ENCODE measurements at regions not wholly inside any gene's neighbourhood (a gene's known extent, or its start where the extent isn't known, plus 50 kb on each side); places are given as distances from the start of the nearest gene placed in this dataset.
"Not testable (repeated sequence)": the region's sequence is repeated elsewhere in the genome, so short reads cannot be mapped to it uniquely, and the experiment has no call there.

DNA sequence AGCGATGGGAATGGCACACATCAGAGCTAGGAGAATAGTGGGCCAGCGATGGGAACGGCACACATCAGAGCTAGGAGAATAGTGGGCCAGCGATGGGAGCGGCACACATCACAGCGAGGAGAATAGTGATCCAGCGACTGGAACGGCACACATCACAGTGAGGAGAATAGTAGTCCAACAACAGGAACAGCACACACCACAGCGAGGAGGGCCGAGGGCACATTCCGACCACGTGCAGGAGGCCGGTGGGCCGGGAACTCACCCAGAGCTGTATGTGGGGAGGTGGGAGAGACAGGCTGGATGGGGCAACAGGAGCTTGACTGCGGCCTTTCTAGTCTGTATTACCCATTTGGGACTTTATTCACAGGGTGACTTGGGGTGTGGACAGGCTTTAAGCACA is 271.1 kb upstream of the IRX4 start:
- no peak overlapping the region for H3K27ac ChIP-seq (ENCODE audit: low read depth, low read length)
- H3K4me1 ChIP-seq (ENCODE audit: control insufficient read depth, insufficient read depth, low read length) = no peaks in the 10 kb centered on the region
- no peak overlapping the region for H3K9ac ChIP-seq (ENCODE audit: low read length)
- no peaks in the 10 kb centered on the region for H3K36me3 ChIP-seq (ENCODE audit: control insufficient read depth, insufficient read depth, low read length)
- no peak overlapping the region for H3K4me3 ChIP-seq (ENCODE audit: low read length)
- no peaks in the 10 kb centered on the region for H3K27me3 ChIP-seq (ENCODE audit: control insufficient read depth, insufficient read depth, low read length)

DNA sequence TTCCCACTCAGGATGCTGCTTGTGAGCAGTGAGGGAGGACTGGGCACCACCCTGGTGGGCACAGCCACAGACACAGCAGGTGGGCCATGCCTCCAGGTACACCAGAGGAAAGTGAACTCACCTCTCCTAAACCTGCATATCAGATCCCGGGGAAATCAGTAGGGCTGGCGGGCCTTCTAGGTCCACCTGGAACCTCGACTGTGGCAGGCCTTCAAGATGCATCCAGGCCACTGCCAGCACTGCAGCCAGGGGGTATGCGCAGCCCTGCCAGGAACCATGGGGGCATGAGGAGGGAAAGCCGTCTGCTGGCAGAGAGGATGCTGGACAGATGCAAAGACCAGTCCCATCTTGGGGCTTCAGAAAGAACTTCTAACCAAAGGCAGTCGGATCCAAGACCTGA is 270.6 kb upstream of the IRX4 start:
- H3K27me3 ChIP-seq (ENCODE audit: control insufficient read depth, insufficient read depth, low read length) = no peaks in the 10 kb centered on the region
- H3K36me3 ChIP-seq (ENCODE audit: control insufficient read depth, insufficient read depth, low read length) = no peaks in the 10 kb centered on the region
- H3K4me1 ChIP-seq (ENCODE audit: control insufficient read depth, insufficient read depth, low read length) = no peaks in the 10 kb centered on the region
- no peak overlapping the region for H3K4me3 ChIP-seq (ENCODE audit: low read length)
- no peak overlapping the region for H3K27ac ChIP-seq (ENCODE audit: low read depth, low read length)
- H3K9ac ChIP-seq (ENCODE audit: low read length) = no peak overlapping the region

DNA sequence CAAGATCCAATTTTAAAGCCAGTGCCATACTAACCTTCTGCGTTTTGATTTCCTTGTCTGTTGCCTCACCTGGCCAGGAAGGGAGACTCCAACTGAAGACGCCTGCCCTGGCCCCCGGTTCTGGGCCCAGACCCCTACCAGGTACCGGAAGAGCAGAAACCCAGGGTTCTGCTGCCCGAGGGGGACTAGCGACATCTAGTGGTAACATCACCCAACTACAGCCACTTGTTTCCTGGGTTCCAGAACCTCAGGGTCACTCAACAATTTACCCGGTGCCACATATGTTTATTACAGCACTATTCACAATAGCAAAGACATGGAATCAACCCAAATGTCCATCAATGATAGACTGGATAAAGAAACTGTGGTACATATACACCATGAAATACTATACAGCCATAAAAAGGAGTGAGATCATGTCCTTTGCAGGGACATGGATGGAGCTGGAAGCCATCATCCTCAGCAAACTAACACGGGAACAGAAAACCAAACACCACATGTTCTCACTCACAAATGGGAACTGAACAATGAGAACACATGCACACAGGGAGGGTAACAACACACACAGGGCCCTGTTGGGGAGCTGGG is 268.7 kb upstream of the IRX4 start:
- H3K9ac ChIP-seq (ENCODE audit: low read length); H3K36me3 ChIP-seq (ENCODE audit: control insufficient read depth, insufficient read depth, low read length); H3K27ac ChIP-seq (ENCODE audit: low read depth, low read length); H3K4me3 ChIP-seq (ENCODE audit: low read length); H3K4me1 ChIP-seq (ENCODE audit: control insufficient read depth, insufficient read depth, low read length); H3K27me3 ChIP-seq (ENCODE audit: control insufficient read depth, insufficient read depth, low read length): not testable (repeated sequence)

DNA sequence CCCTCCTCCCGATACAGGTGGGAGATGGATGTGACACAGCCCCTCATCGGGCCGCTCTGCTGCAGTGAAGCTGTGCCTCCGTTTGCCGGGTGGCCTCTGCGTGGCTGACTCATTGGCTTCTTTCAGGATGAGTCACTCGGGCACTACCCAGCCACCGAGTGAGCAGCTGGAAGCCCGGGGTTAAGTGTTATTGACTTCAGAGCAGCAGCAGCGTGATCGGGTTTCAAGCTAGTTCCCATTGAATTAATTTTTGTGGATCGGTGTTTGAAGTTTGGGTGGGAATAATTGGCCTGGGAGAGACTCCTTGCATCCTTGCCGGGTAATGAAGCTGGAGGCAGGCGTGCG is 266.4 kb upstream of the IRX4 start:
- no peak overlapping the region for H3K4me3 ChIP-seq (ENCODE audit: low read length)
- H3K36me3 ChIP-seq (ENCODE audit: control insufficient read depth, insufficient read depth, low read length) = no peaks in the 10 kb centered on the region
- no peak overlapping the region for H3K9ac ChIP-seq (ENCODE audit: low read length)
- no peak overlapping the region for H3K27ac ChIP-seq (ENCODE audit: low read depth, low read length)
- H3K27me3 ChIP-seq (ENCODE audit: control insufficient read depth, insufficient read depth, low read length) = no peaks in the 10 kb centered on the region
- no peaks in the 10 kb centered on the region for H3K4me1 ChIP-seq (ENCODE audit: control insufficient read depth, insufficient read depth, low read length)

DNA sequence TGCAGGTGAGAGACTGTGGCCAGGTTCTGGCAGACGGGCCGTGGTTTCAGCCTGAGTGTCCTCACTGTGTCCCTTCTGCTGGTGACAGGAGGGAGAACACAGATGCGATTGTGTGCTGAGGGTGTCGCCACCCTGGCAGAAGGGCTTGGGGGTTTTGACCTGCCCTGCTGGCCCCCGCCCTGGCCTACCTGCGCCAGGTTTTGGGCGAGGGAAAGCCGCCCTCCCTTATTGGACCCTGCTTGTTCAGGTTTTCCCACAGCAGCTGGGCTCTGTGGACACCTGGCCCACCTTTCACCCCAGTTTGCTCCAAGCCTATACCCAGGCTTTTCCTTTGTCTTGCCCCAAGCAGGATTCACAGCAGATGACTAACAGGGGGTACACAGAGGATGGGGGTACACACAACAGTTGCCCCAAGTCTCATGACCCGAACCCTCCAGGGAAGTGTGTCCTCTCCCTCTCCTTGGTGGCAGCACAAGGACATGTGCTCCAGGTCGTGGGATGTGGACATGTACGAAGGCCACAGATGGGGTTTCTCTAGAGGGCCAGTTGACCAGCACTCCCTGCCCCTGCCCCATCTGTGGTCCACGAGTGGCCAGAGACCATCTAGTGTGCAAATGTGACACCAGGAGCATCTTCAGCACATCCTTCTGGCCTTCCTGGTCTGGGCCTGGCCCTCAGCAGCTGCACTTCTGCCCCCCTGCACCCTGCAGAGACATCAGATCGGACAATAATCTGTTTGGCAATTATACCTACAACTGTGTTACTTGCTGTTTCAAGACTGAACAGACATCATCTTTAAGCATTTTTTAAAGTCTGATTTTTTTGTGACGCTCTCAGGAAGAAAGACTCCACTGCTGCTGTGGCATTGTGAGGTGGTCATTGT is 265.8 kb upstream of the IRX4 start:
- H3K9ac ChIP-seq (ENCODE audit: low read length) = no peak overlapping the region
- no peaks in the 10 kb centered on the region for H3K4me1 ChIP-seq (ENCODE audit: control insufficient read depth, insufficient read depth, low read length)
- H3K36me3 ChIP-seq (ENCODE audit: control insufficient read depth, insufficient read depth, low read length) = no peaks in the 10 kb centered on the region
- H3K27me3 ChIP-seq (ENCODE audit: control insufficient read depth, insufficient read depth, low read length) = no peaks in the 10 kb centered on the region
- H3K4me3 ChIP-seq (ENCODE audit: low read length) = no peak overlapping the region
- H3K27ac ChIP-seq (ENCODE audit: low read depth, low read length) = no peak overlapping the region

DNA sequence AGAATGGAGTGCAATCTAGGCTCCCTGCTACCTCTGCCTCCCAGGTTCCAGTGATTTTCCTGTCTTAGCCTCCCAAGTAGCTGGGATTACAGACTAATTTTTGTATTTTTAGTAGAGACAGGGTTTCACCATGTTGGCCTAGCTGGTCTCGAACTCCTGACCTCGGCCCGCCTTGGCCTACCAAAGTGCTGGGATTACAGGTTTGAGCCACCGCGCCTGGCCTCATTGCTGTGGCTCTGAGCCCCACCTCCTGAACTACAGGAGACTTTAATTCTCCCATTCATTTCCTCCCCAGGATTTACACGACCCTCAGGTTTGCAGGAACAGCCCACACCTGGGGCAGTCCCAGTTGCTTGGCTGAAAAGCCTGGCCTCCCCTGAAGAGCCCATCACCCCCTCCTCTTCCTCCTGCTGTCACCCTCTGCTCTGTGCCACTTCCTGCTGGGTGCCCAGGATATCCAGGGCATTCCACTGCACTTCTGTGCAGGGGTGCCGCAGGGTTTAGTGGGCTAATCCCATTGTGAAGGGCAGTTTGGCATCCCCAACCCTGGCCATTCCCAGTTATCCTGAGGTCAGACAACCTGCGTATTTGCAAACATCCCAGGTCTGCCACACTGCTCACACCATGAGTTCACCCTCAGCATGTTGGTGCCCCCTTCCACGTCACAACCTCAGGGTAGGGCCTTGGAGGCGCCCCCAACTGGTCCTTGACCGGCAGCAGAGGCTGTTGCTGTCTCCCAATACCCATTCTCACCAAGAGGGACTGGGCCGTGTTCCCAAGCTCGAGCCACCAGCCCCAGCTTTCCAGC is 265.0 kb upstream of the IRX4 start:
- Histone ChIP-seq H3K27me3 (ENCODE audit: control insufficient read depth, insufficient read depth, low read length) (no peaks in the 10 kb centered on the region), H3K4me1 (ENCODE audit: control insufficient read depth, insufficient read depth, low read length) (no peaks in the 10 kb centered on the region), H3K9ac (ENCODE audit: low read length) (no peak overlapping the region)

DNA sequence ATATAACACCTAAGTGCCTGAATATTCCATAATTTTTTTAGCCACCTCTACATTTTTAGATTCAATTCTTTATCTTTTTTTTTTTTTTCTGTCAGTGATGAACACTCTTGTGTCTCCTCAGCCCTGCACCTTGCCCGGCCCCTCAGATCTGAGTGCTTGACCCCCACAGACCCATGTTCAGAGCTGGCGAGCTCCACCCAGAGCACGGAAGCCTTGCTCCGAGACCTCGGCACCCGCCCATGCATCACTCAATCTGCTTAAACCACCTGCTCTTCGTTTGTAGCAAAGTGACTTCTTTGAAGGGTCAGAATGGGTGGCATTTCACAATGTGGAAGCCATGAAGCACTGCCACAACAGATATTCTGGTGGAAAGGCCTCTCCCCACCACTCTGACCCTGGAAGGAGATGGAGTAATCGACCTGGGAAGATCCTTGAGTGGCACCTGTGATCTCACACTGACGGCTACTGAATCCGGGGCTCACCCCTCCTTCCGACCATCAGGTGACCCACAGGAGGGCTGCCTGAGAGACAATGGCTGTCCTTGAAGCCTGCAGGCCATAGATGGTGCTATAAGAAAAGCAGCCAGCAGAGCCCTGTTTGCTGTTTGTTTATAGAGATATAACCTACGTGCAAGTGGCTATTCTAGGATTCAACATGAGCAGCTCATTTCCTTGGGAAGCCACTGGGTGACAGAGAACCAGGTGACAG is 261.1 kb upstream of the IRX4 start:
- Histone ChIP-seq H3K27me3 (ENCODE audit: control insufficient read depth, insufficient read depth, low read length) (no peaks in the 10 kb centered on the region), H3K9ac (ENCODE audit: low read length) (no peak overlapping the region), H3K27ac (ENCODE audit: low read depth, low read length) (no peak overlapping the region)

More for the DNA sequence above, 265.0 kb upstream of the IRX4 start:
- H3K4me3 ChIP-seq (ENCODE audit: low read length) = no peak overlapping the region
- H3K27ac ChIP-seq (ENCODE audit: low read depth, low read length) = no peak overlapping the region
- H3K36me3 ChIP-seq (ENCODE audit: control insufficient read depth, insufficient read depth, low read length) = no peaks in the 10 kb centered on the region

DNA sequence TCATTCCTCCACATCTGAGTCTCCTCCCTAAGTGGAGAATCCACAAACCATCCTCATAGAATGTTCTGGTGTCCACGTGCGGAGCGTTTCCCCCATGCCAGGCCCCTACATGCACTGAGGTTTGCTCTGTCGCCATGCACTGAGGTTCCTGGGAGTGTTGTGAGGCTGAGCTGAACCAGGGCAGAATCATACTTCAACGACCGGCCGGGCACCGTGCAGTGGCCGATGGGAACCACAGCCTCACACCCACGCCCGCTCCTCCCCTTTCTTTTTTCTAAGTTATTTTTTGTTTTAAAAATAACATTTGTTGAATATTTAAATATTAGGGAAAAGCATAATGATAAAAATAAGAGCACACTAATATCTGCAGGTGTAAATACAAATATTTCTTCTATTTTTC is 260.4 kb upstream of the IRX4 start:
- Histone ChIP-seq H3K27me3 (ENCODE audit: control insufficient read depth, insufficient read depth, low read length) (no peaks in the 10 kb centered on the region), H3K4me3 (ENCODE audit: low read length) (no peak overlapping the region), H3K27ac (ENCODE audit: low read depth, low read length) (no peak overlapping the region), H3K4me1 (ENCODE audit: control insufficient read depth, insufficient read depth, low read length) (no peaks in the 10 kb centered on the region), H3K36me3 (ENCODE audit: control insufficient read depth, insufficient read depth, low read length) (no peaks in the 10 kb centered on the region), H3K9ac (ENCODE audit: low read length) (no peak overlapping the region)

More for the DNA sequence above, 261.1 kb upstream of the IRX4 start:
- no peak overlapping the region for H3K4me3 ChIP-seq (ENCODE audit: low read length)
- no peaks in the 10 kb centered on the region for H3K36me3 ChIP-seq (ENCODE audit: control insufficient read depth, insufficient read depth, low read length)
- H3K4me1 ChIP-seq (ENCODE audit: control insufficient read depth, insufficient read depth, low read length) = no peaks in the 10 kb centered on the region

DNA sequence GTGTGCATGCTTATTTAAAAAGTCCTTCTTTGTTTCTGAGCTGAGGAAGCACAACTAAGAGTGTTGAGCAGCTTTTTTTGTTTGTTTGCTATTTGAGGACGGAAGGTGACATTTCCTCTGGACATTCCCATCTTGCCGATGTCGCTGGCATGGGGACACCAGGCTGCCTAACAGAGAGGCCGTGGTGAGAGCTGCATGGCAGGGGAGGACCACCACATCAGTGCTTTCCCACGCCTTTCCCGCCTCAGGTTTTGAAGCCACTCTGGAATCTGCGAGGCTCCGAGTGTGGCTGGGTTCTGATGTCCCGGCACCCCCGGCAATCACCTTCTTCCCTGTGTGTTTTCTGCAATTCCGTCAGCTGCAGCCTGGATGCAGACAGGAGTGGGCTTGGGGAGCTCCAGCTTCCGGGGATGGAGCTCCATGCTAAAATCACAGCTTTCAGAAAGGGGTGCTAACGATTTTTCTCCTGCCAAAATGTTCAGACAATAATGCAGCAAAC is 259.8 kb upstream of the IRX4 start:
- Histone ChIP-seq H3K9ac (ENCODE audit: low read length) (no peak overlapping the region), H3K27ac (ENCODE audit: low read depth, low read length) (no peak overlapping the region), H3K27me3 (ENCODE audit: control insufficient read depth, insufficient read depth, low read length) (no peaks in the 10 kb centered on the region), H3K36me3 (ENCODE audit: control insufficient read depth, insufficient read depth, low read length) (no peaks in the 10 kb centered on the region), H3K4me1 (ENCODE audit: control insufficient read depth, insufficient read depth, low read length) (no peaks in the 10 kb centered on the region), H3K4me3 (ENCODE audit: low read length) (no peak overlapping the region)

DNA sequence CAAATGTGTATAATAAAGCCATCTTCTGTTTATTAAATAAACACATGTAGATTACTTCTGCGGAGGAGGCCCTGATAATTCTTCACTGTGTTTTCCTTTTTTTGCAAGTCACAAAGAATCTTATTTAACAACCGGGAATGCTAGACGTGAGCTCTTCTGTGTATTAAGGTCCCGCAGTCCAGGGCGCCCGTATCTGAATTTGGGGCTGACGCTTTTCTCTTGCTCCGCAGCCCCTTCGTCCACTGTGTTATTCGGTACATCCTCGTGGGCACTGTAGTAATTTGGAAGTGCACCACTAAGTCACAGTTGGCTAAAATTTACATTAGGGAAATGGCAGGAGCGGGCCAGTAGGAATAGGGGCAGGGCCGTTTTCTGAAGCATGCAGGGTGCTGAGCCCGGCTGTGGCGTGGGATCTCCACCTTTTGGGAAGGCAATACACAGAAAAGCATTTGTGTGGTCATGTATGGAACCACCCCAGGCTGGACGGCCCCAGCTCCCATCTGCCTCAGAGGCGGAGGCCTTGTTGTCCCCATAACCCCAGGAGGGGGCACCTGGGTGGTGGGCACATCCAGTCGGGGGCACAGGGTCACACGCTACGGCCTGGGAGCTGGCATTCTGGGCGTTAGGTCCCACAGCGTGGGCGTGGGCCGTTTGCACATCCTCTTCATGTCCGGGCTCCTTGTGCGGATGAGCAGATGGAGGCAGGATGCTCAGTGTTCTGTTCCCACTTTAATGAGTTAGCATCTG is 258.7 kb upstream of the IRX4 start:
- Histone ChIP-seq H3K27ac (ENCODE audit: low read depth, low read length) (no peak overlapping the region), H3K36me3 (ENCODE audit: control insufficient read depth, insufficient read depth, low read length) (no peaks in the 10 kb centered on the region), H3K4me1 (ENCODE audit: control insufficient read depth, insufficient read depth, low read length) (no peaks in the 10 kb centered on the region), H3K4me3 (ENCODE audit: low read length) (no peak overlapping the region), H3K9ac (ENCODE audit: low read length) (no peak overlapping the region), H3K27me3 (ENCODE audit: control insufficient read depth, insufficient read depth, low read length) (no peaks in the 10 kb centered on the region)

DNA sequence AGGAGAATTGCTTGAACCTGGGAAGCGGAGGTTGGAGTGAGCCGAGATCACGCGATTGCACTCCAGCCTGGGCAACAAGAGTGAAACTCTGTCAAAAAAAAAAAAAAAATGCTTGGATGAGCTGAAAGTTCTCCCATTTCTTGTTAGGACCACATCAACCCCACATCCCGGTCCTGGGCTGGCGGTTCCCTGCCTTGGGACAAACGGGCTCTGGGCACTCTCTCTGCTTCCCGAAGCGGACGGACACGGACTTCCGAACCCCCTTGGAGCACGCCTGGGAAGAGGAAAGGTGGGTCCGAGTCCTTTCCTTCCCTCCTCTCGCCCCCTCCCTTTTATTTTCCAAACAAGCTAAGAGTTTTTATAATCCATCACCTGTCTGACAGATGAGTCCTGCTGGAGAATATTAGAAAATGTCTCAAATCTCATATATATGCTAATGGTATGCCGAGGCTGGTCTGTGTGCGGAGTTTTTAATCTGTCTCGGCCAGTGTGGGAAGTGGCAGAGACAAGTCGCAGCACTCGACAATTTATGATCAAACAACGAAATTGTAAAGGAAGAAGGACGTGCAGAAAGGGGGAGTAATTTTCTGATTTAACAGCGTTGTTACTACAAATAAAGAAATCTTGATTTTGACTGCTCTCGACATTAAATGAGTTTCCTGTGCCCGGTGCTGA is 257.9 kb upstream of the IRX4 start:
- H3K36me3 ChIP-seq (ENCODE audit: control insufficient read depth, insufficient read depth, low read length) = no peaks in the 10 kb centered on the region
- no peaks in the 10 kb centered on the region for H3K27me3 ChIP-seq (ENCODE audit: control insufficient read depth, insufficient read depth, low read length)

More for the DNA sequence above, 257.9 kb upstream of the IRX4 start:
- Histone ChIP-seq H3K4me1 (ENCODE audit: control insufficient read depth, insufficient read depth, low read length) (no peaks in the 10 kb centered on the region), H3K9ac (ENCODE audit: low read length) (no peak overlapping the region), H3K27ac (ENCODE audit: low read depth, low read length) (no peak overlapping the region), H3K4me3 (ENCODE audit: low read length) (no peak overlapping the region)
